Hippocampal formation (tissue), 2 donors: ENCODE measurements at regions not wholly inside any gene's neighbourhood (a gene's known extent, or its start where the extent isn't known, plus 50 kb on each side); places are given as distances from the start of the nearest gene placed in this dataset.

ENCODE experiments used
- DNase-seq, 2 donors: peaks; one replicate each; lab custom pipeline; 2025; lab: John Stamatoyannopoulos, UW

- no peak for DNase-seq
Measured at GRCh38 chr15:70556151-70556741, 207.1 kb downstream of the UACA start.

GRCh38 chr15:70555713-70556112 is 207.6 kb downstream of the UACA start:
- DNase-seq, result no peak

GRCh38 chr15:70547846-70548487 is 215.4 kb downstream of the UACA start:
- DNase-seq, result no peak

GRCh38 chr15:70545526-70545925 is 217.8 kb downstream of the UACA start:
- no peak for DNase-seq

- no peak for DNase-seq
Measured at GRCh38 chr15:70541511-70541910, 221.8 kb downstream of the UACA start.

- DNase-seq, result no peak
Measured at GRCh38 chr15:70539912-70540530, 223.3 kb downstream of the UACA start.

- DNase-seq, result no peak
Measured at GRCh38 chr15:70539409-70539808, 223.9 kb downstream of the UACA start.

- DNase-seq, result no peak
Measured at GRCh38 chr15:70538278-70538677, 225.1 kb downstream of the UACA start.

- DNase-seq, result no peak
Measured at GRCh38 chr15:70535955-70536338, 227.4 kb downstream of the UACA start.

- no peak for DNase-seq
Measured at GRCh38 chr15:70535071-70535954, 228.0 kb downstream of the UACA start.

GRCh38 chr15:70533931-70534742 is 229.2 kb downstream of the UACA start:
- DNase-seq, result no peak

- DNase-seq, result no peak
Measured at GRCh38 chr15:70532531-70533186, 230.7 kb downstream of the UACA start.

- no peak for DNase-seq
Measured at GRCh38 chr15:70531576-70531975, 231.8 kb downstream of the UACA start.

- DNase-seq, result no peak
Measured at GRCh38 chr15:70530906-70531305, 232.5 kb downstream of the UACA start.

- no peak for DNase-seq
Measured at GRCh38 chr15:70530503-70530902, 232.9 kb downstream of the UACA start.

GRCh38 chr15:70530017-70530499 is 233.3 kb downstream of the UACA start:
- DNase-seq, result no peak

GRCh38 chr15:70528816-70529215 is 234.5 kb downstream of the UACA start:
- DNase-seq, result no peak

- DNase-seq, result no peak
Measured at GRCh38 chr15:70528270-70528706, 235.1 kb downstream of the UACA start.

GRCh38 chr15:70526974-70527325 is 236.4 kb downstream of the UACA start:
- no peak for DNase-seq

GRCh38 chr15:70526221-70526973 is 237.0 kb downstream of the UACA start:
- no peak for DNase-seq
